Suprapubic skin (tissue), 4 donors: ENCODE measurements at regions not wholly inside any gene's neighbourhood (a gene's known extent, or its start where the extent isn't known, plus 50 kb on each side); places are given as distances from the start of the nearest gene placed in this dataset.

Experiments used
- DNase-seq, 2 donors: peaks; one replicate each; pipeline ENCODE4 v3.0.0-alpha.2; 2019; ENCODE audit warnings: low spot score in 2 of 2
- H3K27ac ChIP-seq: fragments of 200-600 bp; sonication (generic); one replicate; pipeline ENCODE4 v1.5.1; 2019
- H3K27me3 ChIP-seq: fragments of 200-600 bp; sonication (generic); one replicate; pipeline ENCODE4 v1.5.1; 2019
- H3K36me3 ChIP-seq: fragments of 200-600 bp; sonication (generic); one replicate; pipeline ENCODE4 v1.5.1; 2019
- H3K4me1 ChIP-seq: fragments of 200-600 bp; sonication (generic); one replicate; pipeline ENCODE4 v1.5.1; 2019
- H3K4me3 ChIP-seq: fragments of 200-600 bp; sonication (generic); one replicate; pipeline ENCODE4 v1.5.1; 2019; ENCODE audit warnings: mild to moderate bottlenecking
- H3K9me3 ChIP-seq: fragments of 200-600 bp; sonication (generic); one replicate; pipeline ENCODE4 v1.5.1; 2019
- EP300 ChIP-seq: sonication (generic); formaldehyde crosslinking; IDR thresholded peaks from one replicate; pipeline ENCODE4 v1.6.1; 2017; ENCODE audit warnings: antibody characterized with exemption
- POLR2A ChIP-seq, 2 donors: fragments of 450-650 bp; IDR thresholded peaks; one replicate each; pipeline ENCODE4 v1.6.1; 2017; ENCODE audit warnings: antibody characterized with exemption in 2 of 2, mild to moderate bottlenecking in 2 of 2, moderate library complexity in 2 of 2
- POLR2AphosphoS5 ChIP-seq, 3 donors: sonication (generic); formaldehyde crosslinking; IDR thresholded peaks; one replicate each; pipeline ENCODE4 v1.6.1; 2017; ENCODE audit warnings: antibody characterized with exemption in 3 of 3
- WGBS: methylation state at CpG from one replicate; pipeline ENCODE4 v1.1.5; 2018; 5-methylcytosine and 5-hydroxymethylcytosine counted together
- TF ChIP-seq, protein P1 (sequence below), 2 donors: fragments of 200-600 bp in 1 of 2; fragments of 450-650 bp in 1 of 2; sonication (generic) in 1 of 2; IDR thresholded peaks; one replicate each; pipeline ENCODE4 v1.5.1; 2016 to 2019; ENCODE audit warnings: antibody characterized with exemption in 2 of 2, mild to moderate bottlenecking in 1 of 2, moderate library complexity in 1 of 2

DNA sequence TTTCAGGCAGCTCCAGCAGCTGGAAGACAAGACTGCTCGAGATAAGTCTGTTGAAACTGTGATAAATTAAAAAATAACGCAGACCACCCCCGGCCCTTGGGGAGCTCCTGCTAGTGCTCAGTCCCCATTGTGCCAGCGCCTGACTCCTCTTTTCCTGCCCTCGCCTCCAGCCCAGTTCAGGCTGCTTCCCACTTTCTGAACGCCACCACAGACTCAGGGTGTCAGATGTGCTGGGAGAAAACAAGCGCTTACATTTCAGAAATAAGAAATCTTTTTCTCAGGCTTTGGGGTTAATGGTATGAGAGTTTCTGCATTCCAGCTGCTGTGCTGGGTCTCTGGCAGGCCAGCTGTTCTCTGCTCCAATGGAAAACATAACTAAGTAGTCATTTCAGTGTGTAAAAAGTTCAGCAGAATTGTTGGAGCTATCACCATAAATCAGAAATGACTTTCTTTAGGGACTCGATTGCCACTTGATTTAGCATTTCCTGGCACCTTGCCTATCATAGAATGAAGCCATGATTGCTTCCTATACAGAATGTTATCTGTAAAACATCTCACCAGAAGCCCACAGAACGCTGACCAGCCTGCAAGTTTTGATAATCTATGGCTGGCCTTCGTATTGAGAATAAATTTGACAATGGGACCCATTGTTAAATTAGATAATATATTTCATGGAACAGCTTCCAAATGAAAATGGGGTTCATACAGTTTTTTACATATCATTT lies 257.0 kb upstream of the ZNF32 start:
- no peak for TF ChIP-seq EP300
- TF ChIP-seq POLR2A (IDR thresholded peaks at IDR 0.05), result no peak
- no peak for TF ChIP-seq POLR2AphosphoS5 (IDR thresholded peaks at IDR 0.05)
- TF ChIP-seq, protein P1, sequence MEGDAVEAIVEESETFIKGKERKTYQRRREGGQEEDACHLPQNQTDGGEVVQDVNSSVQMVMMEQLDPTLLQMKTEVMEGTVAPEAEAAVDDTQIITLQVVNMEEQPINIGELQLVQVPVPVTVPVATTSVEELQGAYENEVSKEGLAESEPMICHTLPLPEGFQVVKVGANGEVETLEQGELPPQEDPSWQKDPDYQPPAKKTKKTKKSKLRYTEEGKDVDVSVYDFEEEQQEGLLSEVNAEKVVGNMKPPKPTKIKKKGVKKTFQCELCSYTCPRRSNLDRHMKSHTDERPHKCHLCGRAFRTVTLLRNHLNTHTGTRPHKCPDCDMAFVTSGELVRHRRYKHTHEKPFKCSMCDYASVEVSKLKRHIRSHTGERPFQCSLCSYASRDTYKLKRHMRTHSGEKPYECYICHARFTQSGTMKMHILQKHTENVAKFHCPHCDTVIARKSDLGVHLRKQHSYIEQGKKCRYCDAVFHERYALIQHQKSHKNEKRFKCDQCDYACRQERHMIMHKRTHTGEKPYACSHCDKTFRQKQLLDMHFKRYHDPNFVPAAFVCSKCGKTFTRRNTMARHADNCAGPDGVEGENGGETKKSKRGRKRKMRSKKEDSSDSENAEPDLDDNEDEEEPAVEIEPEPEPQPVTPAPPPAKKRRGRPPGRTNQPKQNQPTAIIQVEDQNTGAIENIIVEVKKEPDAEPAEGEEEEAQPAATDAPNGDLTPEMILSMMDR (IDR thresholded peaks at IDR 0.05), result no peak
- 44% methylated on average over 10 of the region's 10 CpGs for WGBS
- peaks cover 20% of the 10 kb centered on the region for H3K4me1 ChIP-seq
- H3K27ac ChIP-seq, result peak overlapping the region; percentile 54
- no peaks in the 10 kb centered on the region for H3K9me3 ChIP-seq
- H3K36me3 ChIP-seq, result no peaks in the 10 kb centered on the region
- DNase-seq, result no peak
- H3K27me3 ChIP-seq, result no peaks in the 10 kb centered on the region
- no peak overlapping the region for H3K4me3 ChIP-seq

DNA sequence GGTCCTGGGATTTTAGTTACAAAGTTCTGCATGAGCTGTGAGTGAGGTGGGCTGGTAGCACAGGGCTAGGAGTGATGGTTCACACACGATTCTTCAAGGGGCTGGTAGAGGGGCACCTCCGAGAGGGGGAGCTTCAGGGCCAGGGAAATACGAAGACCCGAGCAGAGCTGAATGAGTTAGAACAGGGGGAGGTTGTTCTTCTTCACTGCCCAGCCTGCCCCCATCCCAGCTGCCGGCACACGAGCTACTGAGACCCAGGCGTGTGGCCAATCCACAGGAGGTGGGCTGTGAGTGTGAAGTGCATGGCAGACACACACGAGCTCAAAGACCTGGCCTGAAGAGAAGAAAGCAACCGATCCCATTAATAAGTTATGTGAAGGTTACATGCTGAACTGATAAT lies 256.2 kb upstream of the ZNF32 start:
- Histone ChIP-seq H3K9me3 (no peaks in the 10 kb centered on the region), H3K27ac (no peak overlapping the region), H3K36me3 (no peaks in the 10 kb centered on the region), H3K27me3 (no peaks in the 10 kb centered on the region), H3K4me1 (peaks cover 20% of the 10 kb centered on the region), H3K4me3 (no peak overlapping the region)
- 83% methylated on average over 9 of the region's 9 CpGs for WGBS
- TF ChIP-seq POLR2AphosphoS5 (IDR thresholded peaks at IDR 0.05) (no peak), EP300 (no peak), POLR2A (IDR thresholded peaks at IDR 0.05) (no peak)
- TF ChIP-seq, protein P1 (IDR thresholded peaks at IDR 0.05), result no peak
- DNase-seq, result no peak

- H3K27me3 ChIP-seq, result no peaks in the 10 kb centered on the region
- no peak for TF ChIP-seq POLR2A (IDR thresholded peaks at IDR 0.05)
- TF ChIP-seq POLR2AphosphoS5 (IDR thresholded peaks at IDR 0.05), result no peak
- TF ChIP-seq EP300, result no peak
- TF ChIP-seq, protein P1 (IDR thresholded peaks at IDR 0.05), result no peak
- H3K4me1 ChIP-seq, result peaks cover 23% of the 10 kb centered on the region
- no peaks in the 10 kb centered on the region for H3K36me3 ChIP-seq
- no peak for DNase-seq
- H3K9me3 ChIP-seq, result no peaks in the 10 kb centered on the region
- H3K4me3 ChIP-seq, result no peak overlapping the region
- WGBS, result 83% methylated on average over 1 of the region's 7 CpGs
- H3K27ac ChIP-seq, result no peak overlapping the region
These were observed 255.6 kb upstream of the ZNF32 start for GRCh38 chr10:43904301-43904700.

DNA sequence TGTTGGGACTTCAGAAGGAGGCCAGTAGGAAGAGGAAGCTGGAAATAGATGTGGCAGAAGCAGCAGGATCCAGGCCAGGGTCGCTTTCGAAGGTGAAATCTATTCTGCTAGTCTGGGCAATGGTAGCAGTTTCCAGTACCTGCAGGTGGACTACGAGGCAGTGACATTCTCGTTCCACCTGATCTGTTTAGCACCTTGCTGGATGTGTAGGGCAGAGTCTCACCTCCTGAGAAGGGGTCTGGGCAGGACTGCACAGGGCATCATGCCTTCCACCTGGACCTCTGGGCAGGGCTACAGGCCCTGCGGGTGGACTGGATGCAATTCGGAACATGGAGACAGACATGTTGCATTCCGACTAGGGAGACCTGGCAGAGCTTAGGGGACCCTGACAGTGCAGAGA lies 254.8 kb upstream of the ZNF32 start:
- DNase-seq, result no peak
- no peak overlapping the region for H3K4me3 ChIP-seq
- H3K27me3 ChIP-seq, result no peaks in the 10 kb centered on the region
- peaks cover 31% of the 10 kb centered on the region for H3K4me1 ChIP-seq
- no peaks in the 10 kb centered on the region for H3K36me3 ChIP-seq
- WGBS, result 73% methylated on average over 2 of the region's 7 CpGs
- no peak overlapping the region for H3K27ac ChIP-seq
- H3K9me3 ChIP-seq, result no peaks in the 10 kb centered on the region
- no peak for TF ChIP-seq POLR2AphosphoS5 (IDR thresholded peaks at IDR 0.05)
- no peak for TF ChIP-seq EP300
- no peak for TF ChIP-seq POLR2A (IDR thresholded peaks at IDR 0.05)
- TF ChIP-seq, protein P1 (IDR thresholded peaks at IDR 0.05), result no peak

GRCh38 chr10:43902842-43903241 lies 254.2 kb upstream of the ZNF32 start:
- H3K9me3 ChIP-seq, result no peaks in the 10 kb centered on the region
- DNase-seq, result no peak
- TF ChIP-seq, protein P1 (IDR thresholded peaks at IDR 0.05), result no peak
- no peak for TF ChIP-seq EP300
- H3K36me3 ChIP-seq, result no peaks in the 10 kb centered on the region
- no peaks in the 10 kb centered on the region for H3K27me3 ChIP-seq
- WGBS, result 82% methylated on average over 4 of the region's 4 CpGs
- H3K27ac ChIP-seq, result no peak overlapping the region
- H3K4me3 ChIP-seq, result no peak overlapping the region
- H3K4me1 ChIP-seq, result peaks cover 32% of the 10 kb centered on the region
